Endodermal cell (in vitro differentiated cells): ENCODE measurements at regions not wholly inside any gene's neighbourhood (a gene's known extent, or its start where the extent isn't known, plus 50 kb on each side); places are given as distances from the start of the nearest gene placed in this dataset.

Experiments used
- DNase-seq: peaks from one replicate; pipeline ENCODE4 v3.0.0-alpha.2; 2017
- H3K27ac ChIP-seq: 2 replicates; pipeline ENCODE4 v1.5.1; 2013; ENCODE audit warnings: mild to moderate bottlenecking, low read depth, low read length, moderate library complexity
- H3K27me3 ChIP-seq: 2 replicates; pipeline ENCODE4 v1.6.1; 2013; ENCODE audit warnings: mild to moderate bottlenecking, low read length, moderate library complexity; ENCODE audit not compliant: insufficient read depth, control insufficient read depth, poor library complexity, severe bottlenecking
- H3K36me3 ChIP-seq: 2 replicates; pipeline ENCODE4 v1.7.0; 2013; ENCODE audit warnings: mild to moderate bottlenecking, low read length, moderate library complexity; ENCODE audit not compliant: control insufficient read depth, insufficient read depth
- H3K4me1 ChIP-seq: one replicate; pipeline ENCODE4 v1.7.0; 2013; ENCODE audit warnings: low read length; ENCODE audit not compliant: control insufficient read depth, insufficient read depth
- H3K4me3 ChIP-seq: 2 replicates; pipeline ENCODE4 v1.5.1; 2013; ENCODE audit warnings: mild to moderate bottlenecking, low read length, moderate library complexity
- H3K9ac ChIP-seq: 2 replicates; pipeline ENCODE4 v1.6.1; 2013; ENCODE audit warnings: mild to moderate bottlenecking, low read length, moderate library complexity; ENCODE audit not compliant: poor library complexity, severe bottlenecking; ENCODE audit errors: extremely low read depth
- H3K9me3 ChIP-seq: 2 replicates; pipeline ENCODE4 v1.6.1; 2013; ENCODE audit warnings: mild to moderate bottlenecking, low read length, moderate library complexity; ENCODE audit not compliant: control insufficient read depth
- H3K27ac Mint-ChIP-seq: 2 replicates; pipeline ENCODE4 v1.8.0; 2020; ENCODE audit warnings: mixed read lengths
- H3K27me3 Mint-ChIP-seq: 2 replicates; pipeline ENCODE4 v1.8.0; 2021; ENCODE audit warnings: mild to moderate bottlenecking, mixed read lengths; ENCODE audit not compliant: insufficient read depth
- H3K36me3 Mint-ChIP-seq: 2 replicates; pipeline ENCODE4 v1.8.0; 2020; ENCODE audit warnings: low read depth, mixed read lengths
- H3K4me1 Mint-ChIP-seq: 2 replicates; pipeline ENCODE4 v1.8.0; 2020; ENCODE audit warnings: mixed read lengths
- H3K4me3 Mint-ChIP-seq: 2 replicates; pipeline ENCODE4 v1.8.0; 2020; ENCODE audit warnings: mild to moderate bottlenecking, moderate library complexity, mixed read lengths
- H3K9me3 Mint-ChIP-seq: 2 replicates; pipeline ENCODE4 v1.8.0; 2020; ENCODE audit warnings: mild to moderate bottlenecking, mixed read lengths
- WGBS, 2 experiments: methylation state at CpG; one replicate each; pipeline versions ENCODE4 v1.1.5 to v1.1.7; 2013; ENCODE audit warnings: missing lambda C conversion rate in 2 of 2, mixed read lengths in 1 of 2; ENCODE audit not compliant: insufficient coverage in 1 of 2, insufficient read length in 1 of 2; 5-methylcytosine and 5-hydroxymethylcytosine counted together
- TF ChIP-seq, protein P1 (sequence below): fragments of 200-600 bp; sonication (generic); conservative IDR thresholded peaks from 2 replicates; pipeline ENCODE4 v1.5.0; 2021; ENCODE audit warnings: antibody characterized with exemption, mild to moderate bottlenecking

DNA sequence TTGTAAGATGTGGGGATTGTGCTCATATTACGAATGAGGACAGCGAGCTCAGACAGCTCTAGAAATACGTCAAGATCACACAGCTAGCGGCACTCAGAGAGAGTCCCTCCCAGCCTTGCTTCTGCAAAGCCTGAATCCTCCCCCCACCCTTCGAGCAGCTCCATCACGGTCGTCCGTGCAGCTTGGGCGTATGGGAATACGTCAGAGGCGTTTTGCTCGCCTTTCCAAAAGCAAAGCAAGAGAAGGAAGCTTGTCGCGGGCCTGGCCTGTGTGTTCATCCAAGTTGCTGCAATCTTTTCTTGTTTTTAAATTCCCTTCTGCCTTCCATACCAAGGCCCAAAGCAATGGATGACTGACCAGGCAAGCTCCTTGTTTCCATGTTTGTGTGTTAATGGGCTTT, 125.5 kb upstream of the IRF2BP2 start:
- H3K4me1 ChIP-seq, result no peaks in the 10 kb centered on the region
- Mint-ChIP-seq H3K27ac (no peak overlapping the region), H3K36me3 (no peaks in the 10 kb centered on the region), H3K4me3 (no peak overlapping the region), H3K9me3 (no peaks in the 10 kb centered on the region), H3K4me1 (peaks cover 10% of the 10 kb centered on the region), H3K27me3 (peaks cover 4% of the 10 kb centered on the region)
- H3K9ac ChIP-seq, result no peak overlapping the region
- 93 to 100% methylated on average over 7 to 14 of the region's 14 CpGs for WGBS, 2 experiments
- H3K4me3 ChIP-seq, result no peak overlapping the region
- TF ChIP-seq, protein P1, sequence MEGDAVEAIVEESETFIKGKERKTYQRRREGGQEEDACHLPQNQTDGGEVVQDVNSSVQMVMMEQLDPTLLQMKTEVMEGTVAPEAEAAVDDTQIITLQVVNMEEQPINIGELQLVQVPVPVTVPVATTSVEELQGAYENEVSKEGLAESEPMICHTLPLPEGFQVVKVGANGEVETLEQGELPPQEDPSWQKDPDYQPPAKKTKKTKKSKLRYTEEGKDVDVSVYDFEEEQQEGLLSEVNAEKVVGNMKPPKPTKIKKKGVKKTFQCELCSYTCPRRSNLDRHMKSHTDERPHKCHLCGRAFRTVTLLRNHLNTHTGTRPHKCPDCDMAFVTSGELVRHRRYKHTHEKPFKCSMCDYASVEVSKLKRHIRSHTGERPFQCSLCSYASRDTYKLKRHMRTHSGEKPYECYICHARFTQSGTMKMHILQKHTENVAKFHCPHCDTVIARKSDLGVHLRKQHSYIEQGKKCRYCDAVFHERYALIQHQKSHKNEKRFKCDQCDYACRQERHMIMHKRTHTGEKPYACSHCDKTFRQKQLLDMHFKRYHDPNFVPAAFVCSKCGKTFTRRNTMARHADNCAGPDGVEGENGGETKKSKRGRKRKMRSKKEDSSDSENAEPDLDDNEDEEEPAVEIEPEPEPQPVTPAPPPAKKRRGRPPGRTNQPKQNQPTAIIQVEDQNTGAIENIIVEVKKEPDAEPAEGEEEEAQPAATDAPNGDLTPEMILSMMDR, result no peak
- H3K9me3 ChIP-seq, result no peaks in the 10 kb centered on the region
- H3K27me3 ChIP-seq, result no peaks in the 10 kb centered on the region
- no peak for DNase-seq
- H3K27ac ChIP-seq, result no peak overlapping the region
- no peaks in the 10 kb centered on the region for H3K36me3 ChIP-seq

DNA sequence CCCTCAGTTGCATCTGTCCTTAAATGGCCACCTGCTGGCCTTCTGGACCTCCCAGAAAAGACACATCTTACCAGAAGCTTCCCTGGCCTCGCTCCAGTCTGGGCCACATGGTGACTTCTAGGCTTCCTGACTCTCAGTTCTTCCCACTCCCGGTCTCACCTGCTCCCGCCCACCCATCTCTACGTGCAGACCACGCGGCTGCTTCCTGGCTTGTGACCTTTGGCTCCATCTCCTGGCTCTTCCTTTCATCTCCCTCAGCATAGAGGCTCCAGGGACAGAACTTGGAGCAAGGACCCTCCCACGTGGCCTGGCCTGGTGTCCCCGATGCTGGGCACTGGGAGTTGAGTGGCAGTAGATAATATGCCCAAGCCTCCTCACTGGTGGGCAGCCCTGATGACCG, 124.9 kb upstream of the IRF2BP2 start:
- no peak overlapping the region for H3K4me3 Mint-ChIP-seq

DNA sequence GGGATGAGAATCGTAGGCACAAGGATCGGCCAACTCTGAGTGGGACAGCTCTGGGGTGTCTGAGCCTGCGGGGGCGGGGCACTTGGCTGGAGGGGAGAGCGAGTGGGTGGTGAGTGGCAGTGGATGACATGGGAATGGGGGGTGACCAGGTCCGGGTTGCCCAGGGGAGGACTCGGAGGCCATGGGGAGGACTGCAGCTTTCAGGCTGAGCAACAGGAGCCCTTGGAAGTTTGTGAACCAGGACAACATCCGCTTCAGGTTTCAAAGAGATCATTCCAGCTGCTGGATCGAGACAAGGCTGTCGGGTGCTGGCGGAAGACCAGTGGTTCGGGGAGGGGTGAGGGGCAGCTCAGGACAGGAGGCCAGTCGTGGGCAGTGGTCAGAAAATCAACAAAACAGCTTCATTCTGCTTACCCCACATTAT, 124.4 kb upstream of the IRF2BP2 start:
- H3K9ac ChIP-seq, result no peak overlapping the region
- H3K4me1 Mint-ChIP-seq, result peaks cover 10% of the 10 kb centered on the region
- H3K27me3 Mint-ChIP-seq, result peaks cover 4% of the 10 kb centered on the region
- H3K9me3 ChIP-seq, result no peaks in the 10 kb centered on the region
- no peak for DNase-seq
- no peak overlapping the region for H3K4me3 Mint-ChIP-seq
- no peaks in the 10 kb centered on the region for H3K9me3 Mint-ChIP-seq
- no peak overlapping the region for H3K27ac Mint-ChIP-seq
- WGBS, 2 experiments, result 95 to 96% methylated on average over 9 to 13 of the region's 13 CpGs
- H3K36me3 Mint-ChIP-seq, result no peaks in the 10 kb centered on the region
- no peaks in the 10 kb centered on the region for H3K36me3 ChIP-seq
- TF ChIP-seq, protein P1, result no peak
- no peak overlapping the region for H3K4me3 ChIP-seq
- H3K27me3 ChIP-seq, result no peaks in the 10 kb centered on the region
- no peak overlapping the region for H3K27ac ChIP-seq
- no peaks in the 10 kb centered on the region for H3K4me1 ChIP-seq

More for the DNA sequence above, 124.9 kb upstream of the IRF2BP2 start:
- no peaks in the 10 kb centered on the region for H3K9me3 ChIP-seq
- no peaks in the 10 kb centered on the region for H3K4me1 ChIP-seq
- TF ChIP-seq, protein P1, result peak; percentile 46
- 91 to 93% methylated on average over 3 to 9 of the region's 9 CpGs for WGBS, 2 experiments
- Mint-ChIP-seq H3K9me3 (no peaks in the 10 kb centered on the region), H3K27ac (no peak overlapping the region), H3K27me3 (peaks cover 4% of the 10 kb centered on the region), H3K36me3 (no peaks in the 10 kb centered on the region), H3K4me1 (peaks cover 10% of the 10 kb centered on the region)
- H3K36me3 ChIP-seq, result no peaks in the 10 kb centered on the region
- H3K27me3 ChIP-seq, result no peaks in the 10 kb centered on the region
- no peak overlapping the region for H3K9ac ChIP-seq
- peak; percentile 61 for DNase-seq
- H3K27ac ChIP-seq, result no peak overlapping the region
- H3K4me3 ChIP-seq, result no peak overlapping the region
